NCI-H526 treated with DMSO at 0.1 percent for 48 hours (cell line): ENCODE measurements at regions not wholly inside any gene's neighbourhood (a gene's known extent, or its start where the extent isn't known, plus 50 kb on each side); places are given as distances from the start of the nearest gene placed in this dataset.

Source experiments
- DNase-seq: peaks from one replicate; lab custom pipeline; 2025; lab: John Stamatoyannopoulos, UW

DNA sequence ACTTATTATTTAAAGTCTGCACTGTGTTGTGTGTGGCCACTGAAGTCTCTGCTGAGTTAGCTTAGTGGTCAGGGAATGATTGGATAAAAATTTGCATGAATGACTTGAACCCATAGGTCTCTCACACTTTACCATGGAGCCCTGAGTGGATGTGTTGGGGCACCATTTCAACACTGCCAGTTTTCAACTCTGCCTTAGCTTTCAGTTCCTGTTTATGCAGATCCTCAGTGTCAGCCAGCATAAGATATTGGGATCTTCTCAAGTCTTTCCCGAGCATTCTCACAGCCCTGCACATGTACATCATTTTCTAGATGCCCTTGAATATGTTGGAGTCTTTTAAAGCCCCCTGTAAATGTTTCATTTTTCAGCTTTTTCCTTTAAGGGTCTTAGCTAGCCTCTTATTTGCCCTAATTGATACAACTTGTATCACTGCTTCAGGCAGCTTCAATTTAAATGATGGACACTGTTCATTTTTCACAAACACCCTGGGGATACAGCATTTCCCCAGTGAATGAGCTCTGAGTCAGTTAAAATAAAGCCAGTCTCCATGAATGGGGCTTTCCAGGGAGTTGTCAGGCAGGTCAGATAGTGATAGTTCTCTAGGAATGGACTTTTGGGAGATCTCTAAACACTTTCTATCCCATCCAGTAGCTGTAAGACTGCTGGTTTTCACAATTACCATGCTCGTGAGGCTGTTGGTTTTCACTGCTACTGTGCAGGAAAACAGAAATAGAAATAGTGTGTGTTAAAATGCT, 211.9 kb upstream of the PAPPA start:
- DNase-seq, result no peak

DNA sequence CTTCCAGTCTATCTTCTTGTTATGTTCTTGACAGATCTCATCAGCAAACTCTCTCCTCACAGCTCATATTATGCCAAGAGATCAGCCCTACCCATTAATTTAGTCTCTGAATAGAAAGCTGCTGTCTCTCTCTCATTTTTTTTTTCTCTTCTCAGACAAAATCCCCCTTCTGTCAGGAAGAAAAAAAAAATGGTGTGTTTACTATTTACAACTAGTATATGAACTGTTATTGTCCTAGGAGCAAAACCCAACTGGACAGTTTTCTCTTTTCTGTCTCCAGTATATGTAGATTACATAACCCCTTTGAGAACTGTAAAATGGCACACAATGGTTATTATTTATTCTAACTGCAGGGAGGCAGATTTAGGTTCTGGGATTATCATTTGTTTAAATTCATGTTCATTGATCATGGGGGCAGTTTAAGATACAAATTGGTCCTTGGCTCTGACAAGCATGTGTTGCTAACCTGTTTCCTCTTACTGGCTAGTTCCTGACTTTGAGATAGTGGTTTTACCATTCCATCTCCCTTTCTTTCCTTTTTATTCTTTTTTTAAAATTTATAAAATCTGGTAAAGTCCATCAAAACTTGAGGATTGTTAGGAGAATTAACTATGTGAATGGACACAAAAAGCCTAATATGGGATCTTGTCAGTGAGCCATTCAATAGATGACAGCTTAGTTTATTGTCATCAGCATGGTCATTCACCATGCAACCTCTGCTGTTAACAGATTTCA, 210.0 kb upstream of the PAPPA start:
- DNase-seq, result no peak

DNA sequence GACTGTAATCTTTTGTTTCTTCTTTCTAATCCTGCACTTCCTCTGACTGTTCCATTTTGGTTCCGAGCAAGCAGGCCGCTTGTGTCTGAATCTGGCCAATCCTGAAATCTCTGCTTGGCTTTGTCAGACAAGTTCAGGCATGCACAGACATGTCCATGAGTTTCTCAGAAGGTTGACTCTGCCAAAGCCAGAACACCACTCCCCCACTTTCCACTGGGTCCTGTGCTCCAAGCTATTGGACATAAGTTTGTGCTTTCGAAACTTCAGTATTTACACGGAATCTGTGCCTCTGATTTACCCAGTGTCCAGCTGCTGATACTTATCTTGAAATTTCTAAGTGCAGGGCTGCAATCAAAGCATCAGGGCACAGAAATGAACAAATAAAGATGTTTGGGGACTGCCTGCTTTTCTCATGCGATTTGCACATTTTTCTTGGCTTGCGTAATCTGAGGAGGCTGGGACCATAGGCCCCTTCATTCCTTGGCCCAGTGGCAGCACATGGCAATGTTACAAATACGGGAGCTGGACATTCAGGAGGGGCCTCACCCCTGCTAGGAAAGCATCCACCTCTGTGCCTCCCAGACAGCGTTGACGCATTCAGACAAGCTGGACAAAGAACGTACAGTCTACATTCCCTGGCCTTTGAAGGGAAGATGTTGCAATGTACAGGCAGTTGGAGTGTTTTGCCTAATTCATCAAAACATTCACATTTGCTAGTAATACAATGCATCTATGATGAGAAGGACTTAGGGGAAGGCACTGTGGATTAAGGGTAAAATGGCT, 209.2 kb upstream of the PAPPA start:
- no peak for DNase-seq

DNA sequence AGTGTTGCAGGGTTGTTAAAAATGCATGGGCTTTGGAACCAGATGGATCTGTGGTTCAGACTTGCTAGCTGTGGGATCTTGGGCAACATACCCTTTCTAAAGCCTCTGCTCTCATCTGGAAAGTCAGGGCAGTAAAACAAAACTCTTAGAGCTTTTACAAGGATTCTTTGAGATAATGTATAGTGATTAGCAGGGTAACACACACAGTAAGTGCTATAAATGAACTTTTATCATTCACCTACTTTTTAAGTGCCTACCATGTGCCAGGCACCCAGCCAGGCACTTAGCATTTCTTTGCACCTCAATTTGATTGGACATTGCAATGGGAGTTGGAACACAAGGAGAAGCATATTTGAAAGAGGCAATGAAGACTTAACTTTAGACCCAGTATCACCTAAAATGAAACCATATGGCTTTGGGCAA, 208.6 kb upstream of the PAPPA start:
- no peak for DNase-seq

DNA sequence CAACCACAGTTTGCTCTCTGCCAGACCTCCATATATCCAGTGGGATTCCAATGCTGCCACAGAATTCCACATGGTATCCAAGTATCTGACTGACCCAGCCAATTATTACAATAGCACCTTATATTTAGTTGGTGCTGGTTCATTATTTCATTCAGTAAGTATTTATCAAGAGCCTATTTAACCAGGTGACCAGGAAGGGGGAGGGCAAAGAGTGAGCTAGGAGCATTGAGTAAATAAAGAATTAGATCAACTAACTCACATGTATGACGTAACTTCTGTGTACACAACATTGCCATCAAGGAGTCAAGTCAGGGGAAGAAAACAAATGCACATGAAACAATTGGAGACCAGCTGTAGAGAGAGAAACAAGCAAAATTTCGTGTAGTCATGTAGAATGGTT, 207.1 kb upstream of the PAPPA start:
- no peak for DNase-seq

DNA sequence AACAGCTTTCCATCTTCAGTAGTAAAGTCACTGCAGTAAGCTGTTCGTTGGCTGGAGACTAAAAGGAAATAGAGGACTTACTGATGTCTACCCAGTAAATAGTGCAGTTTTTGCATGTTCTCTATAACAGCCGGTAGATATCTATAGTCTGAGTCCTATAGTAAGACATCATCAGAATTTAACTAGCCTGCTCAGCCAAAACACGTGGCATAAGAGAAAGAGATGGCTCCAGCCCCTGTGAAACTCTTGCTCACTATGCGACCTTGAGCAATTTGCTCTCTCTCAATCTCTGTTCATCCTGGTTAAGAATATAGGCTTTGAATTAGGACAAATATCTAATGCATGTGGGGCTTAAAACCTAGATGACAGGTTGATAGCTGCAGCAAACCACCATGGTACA, 201.6 kb upstream of the PAPPA start:
- DNase-seq, result no peak

DNA sequence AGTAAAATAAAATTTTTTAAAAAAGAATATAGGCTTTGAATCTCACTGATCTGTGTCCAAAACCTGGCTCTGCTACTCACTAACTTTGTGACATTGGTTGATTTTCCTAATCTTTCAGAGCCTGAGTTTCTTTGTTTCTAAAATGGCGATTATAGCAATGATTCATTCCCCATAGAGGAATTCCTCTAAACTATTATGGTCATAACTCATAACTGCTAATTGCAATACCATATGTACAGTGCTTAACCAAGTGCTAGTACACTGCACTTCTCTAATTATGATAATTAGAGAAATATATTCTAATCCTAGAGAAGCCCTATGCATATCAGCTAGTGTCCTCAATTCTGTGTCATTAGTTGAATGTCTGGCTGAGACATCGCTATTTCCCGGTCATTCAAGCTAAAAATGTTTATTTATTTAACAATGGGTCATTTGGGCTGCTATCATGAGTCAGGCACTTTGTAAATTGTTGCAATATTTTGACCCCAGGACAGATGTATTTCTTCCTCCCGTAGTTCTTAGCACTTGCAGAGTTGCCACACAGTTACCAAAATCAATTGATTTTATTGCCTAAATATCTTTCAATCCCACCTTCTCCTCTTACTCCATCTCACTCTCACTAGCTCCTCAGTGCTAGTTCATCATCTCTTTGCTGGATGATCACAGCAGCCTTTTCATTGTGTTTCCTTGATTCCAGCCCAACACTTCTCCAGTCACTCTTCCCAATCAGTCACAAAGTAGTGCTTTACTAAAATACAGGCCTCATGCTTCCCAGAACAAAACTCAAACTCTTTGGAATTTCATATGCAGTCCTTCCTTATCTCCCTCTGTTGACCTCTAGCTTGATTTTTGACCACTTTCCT, 200.9 kb upstream of the PAPPA start:
- no peak for DNase-seq

DNA sequence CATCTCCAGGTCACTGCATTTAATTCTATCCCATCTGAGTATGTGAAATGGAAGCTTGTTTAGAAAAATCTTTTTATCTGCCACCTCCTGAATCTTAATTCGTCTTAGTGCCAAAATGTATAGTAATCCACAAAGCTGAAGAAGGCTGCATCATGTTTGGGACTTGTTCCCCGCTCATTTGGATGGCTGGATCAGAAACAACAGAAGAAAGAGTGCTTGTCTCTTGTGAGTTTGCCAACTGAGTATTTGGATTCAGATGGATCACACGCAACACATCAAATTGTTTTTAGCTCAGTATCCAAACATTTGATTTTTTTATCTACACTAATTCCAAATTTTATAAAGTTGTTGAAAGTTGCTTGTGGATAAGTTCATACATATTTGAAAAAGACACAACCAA, 197.2 kb upstream of the PAPPA start:
- no peak for DNase-seq

DNA sequence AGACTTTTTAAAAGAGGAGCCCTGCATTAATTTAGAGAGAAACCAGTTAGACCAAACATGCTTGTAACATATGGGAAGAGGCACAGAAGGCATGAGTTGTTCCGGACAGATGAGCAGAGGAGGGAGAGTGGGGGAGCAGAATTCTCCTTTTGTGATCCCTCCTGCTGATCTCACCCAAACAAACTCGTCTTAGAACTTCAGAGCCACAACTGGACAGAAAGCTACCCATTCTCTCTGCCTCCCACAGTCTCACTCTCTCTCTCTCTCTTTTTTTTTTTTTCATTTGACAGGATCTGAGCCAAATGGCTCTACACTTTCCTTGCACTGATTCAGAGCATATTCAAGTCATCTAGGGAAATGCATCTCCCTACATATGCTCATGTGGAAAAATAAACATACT, 196.0 kb upstream of the PAPPA start:
- no peak for DNase-seq

DNA sequence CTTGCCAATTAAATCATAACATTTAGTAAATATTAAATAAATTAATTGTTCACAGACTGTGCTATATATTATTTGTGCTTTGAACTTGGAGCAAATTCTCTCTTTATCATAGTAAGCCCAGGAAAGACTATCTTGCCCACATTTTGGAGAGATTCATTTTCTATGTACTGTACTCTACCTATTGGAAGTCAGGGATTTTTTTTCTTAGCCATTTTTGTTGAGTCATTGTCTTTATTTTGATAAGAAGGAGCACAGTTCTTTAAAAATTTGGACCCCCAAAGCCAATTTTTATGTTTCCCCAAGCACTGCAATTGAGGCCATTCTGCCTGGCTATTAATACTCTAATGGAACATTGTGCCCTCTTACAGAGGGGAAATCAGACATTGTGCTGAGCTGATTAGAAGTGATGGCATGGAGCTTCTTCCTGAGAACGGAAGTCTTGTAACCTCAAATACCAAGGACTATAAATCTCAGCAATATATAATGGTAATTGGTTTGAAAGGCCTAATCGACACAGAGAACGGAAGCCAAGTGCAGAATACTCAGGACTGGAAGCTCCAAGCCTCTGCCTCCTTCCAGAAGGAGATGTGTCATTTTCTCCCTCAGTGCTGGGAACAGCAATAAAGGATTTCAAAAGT, 188.8 kb upstream of the PAPPA start:
- DNase-seq, result no peak

DNA sequence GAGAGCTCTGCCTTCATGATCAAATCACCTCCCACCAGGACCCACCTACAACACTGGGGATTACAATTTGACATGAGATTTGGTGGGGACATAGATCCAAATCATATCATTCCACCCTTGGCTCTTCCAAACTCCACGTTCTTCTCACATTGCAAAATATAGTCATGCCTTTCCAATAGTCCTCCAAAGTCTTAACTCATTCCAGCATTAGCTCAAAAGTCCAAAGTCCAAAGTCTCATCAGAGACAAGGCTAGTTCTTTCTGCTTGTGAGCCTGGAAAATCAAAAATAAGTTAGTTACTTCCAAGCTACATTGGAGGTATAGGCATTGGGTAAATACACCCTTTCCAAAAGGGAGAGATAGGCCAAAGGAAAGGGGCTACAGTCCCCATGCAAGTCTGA, 186.9 kb upstream of the PAPPA start:
- DNase-seq, result no peak

DNA sequence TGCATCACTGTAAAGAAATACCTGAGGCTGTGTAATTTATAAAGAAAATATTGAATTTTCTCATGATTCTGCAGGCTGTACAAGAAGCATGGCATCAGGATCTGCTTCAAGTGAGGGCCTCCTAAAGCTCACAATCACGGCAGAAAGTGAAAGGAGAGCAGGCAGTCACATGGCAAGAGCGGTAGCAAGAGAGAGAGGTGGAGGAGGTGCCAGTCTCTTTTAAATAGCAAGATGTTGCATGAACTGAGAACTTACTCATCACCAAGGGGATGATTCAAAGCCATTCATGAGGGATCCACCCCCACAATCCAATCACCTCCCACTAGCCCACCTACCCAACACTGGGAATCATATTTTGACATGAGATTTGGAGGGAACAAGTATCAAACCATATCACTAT, 184.5 kb upstream of the PAPPA start:
- DNase-seq, result no peak

DNA sequence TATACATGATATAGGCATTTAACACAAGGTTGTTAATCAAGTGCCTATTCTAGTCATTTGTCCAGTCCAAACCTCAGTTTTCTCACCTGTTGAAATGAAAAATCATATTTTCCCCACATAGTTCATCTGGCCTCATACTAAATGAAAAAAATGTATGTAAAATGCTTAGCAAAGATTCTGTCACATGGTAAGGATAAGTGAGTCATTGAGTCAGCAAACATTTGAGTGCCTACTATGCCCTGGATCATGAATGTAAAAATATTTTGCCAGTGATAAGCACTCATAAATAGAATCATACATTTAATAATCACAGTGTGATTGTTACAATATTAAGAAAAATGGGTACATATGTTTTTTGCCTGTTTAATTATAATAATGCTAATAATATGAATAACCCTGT, 181.2 kb upstream of the PAPPA start:
- DNase-seq, result no peak

DNA sequence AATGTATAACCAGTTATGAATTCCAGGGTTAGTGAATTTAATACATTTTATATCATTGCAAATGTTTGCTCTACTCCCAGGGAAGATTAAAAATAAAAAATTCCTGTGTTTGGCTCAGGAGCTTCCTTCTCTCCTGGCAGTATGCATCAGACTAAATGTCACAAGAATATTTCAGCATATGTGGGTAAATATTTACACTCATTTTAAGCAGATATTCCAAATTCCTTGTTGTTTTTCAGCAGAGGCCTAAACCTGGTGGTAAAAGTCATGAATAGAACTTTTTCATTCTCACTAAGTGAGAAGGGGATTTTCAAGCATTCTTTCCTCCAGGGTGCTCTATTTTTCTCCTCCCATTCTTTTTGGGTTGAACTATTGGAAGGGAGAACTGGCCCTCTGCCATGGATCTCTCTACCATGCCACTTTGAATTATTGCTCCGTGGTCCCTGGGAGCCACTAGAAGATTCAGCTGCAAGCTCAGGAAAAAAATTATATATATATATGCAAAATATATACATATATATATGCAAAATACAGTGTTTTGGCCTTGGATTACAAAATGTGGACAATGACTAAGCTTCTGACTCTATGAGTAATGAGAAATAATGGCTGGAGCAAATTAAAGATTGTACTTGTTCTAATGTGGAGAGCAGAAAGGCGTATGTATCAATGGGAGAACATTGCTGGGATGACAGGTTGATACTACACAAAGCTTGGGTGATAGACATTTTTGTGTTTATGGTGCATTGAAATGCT, 180.6 kb upstream of the PAPPA start:
- DNase-seq, result peak; percentile 1

DNA sequence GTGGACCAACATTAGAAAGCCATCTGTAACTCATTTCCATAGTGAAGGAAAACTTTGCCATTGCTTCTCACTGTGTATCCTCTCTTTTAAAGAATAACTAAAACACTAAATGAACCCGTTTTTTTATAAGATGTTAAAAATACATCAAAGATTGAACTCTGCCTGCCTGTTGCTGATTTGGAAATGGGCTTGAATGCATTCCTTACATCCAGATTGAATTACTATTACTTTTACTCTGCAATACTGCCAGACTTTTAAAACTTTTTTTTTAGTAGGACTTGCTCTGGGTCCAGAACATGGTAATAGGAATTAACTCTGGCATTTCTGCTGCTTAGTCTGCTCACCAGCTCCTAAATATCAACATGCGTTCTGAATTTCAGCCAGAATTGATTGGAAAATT, 176.8 kb upstream of the PAPPA start:
- no peak for DNase-seq

DNA sequence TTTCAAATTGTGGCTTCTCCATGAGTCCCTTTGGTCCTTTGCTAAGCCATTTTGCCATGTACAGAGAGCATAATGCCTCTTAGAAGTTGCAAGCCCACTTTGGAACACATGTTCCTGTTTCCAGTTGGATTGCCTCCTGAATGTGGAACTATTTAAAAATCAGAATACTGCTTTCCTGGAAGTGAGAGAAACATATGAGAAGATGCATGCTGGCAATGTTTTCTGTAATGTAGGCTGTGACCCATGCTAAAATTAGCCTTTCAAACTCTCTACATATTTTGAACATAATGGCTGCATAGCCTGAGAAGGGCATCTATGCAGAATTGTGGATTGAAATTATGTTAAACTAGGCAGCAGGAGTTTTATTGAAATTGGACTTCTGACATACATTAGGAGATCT, 175.5 kb upstream of the PAPPA start:
- DNase-seq, result no peak

DNA sequence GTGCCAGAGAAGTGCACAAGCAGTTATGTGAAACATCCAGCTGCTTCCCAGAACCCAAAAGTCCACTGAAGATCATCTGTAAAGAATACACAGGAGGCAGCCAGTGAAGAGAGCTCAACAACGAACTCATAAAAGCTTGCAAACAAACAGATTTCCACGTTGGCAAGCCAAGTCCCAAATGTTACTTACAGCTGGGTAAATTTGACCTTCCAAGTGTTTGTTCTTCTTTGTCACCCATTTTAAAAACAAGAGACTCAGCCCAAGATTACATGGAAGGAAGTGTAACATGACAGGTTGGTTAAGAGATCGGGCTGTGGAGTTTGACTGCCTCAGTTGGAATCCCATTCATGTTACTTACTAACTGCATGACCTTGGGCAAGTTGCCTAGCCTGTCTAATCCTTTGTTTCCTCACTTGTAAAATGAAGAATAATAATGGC, 174.9 kb upstream of the PAPPA start:
- no peak for DNase-seq

DNA sequence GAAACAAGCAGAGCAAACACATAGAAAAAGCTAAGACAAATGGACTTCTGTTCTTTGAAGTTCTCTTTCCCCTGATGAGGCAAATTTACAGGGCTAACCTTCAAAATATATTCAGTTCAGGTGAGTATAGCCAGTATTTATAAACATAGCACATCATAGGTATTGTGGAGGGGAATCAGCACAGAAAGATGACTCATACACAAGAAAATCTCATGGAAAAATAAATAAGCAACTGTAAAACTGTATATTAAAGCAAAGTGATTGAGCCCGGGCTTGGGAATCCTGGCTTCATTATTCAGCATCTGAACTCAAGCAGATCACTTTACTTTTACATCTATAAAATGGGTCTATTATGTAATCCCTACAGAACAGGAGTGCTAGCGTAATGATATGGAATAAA, 173.5 kb upstream of the PAPPA start:
- no peak for DNase-seq

DNA sequence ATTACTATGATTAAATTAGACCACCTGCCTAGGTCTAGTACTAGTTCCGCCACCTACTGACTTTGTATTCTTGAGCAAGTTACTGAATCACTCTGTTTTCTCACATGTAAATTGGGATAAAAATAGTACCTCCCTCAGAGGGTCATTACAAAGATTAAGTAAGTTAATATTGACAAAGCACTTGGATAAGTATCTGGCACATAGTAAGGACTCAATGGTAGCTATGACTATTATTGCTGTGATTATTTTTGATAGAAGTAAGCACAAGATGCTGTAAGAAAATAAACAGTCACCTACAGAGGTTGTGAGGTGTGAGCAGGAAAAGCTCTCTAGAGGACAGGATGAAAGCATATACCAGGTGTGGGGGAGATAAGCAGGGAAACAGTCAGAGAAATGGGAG, 173.1 kb upstream of the PAPPA start:
- no peak for DNase-seq

DNA sequence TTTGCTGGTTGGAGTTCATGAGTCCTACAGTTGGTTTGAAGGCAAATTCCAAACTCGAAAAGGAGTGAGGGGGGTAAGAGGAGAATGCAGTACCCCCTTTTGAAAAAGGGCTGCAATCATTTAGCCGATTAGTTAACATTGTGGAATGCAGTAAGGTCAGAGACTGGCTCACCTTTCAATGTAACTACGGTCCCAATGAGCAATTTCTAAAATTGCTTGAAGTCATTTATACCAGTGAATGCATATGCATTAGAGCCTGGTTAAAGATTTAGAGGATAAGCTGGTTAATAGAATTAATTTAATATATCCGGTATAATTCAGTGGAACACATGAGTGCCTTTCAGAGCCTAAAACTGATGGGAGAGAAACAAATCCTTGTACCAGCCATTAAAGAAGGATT, 172.6 kb upstream of the PAPPA start:
- DNase-seq, result no peak

DNA sequence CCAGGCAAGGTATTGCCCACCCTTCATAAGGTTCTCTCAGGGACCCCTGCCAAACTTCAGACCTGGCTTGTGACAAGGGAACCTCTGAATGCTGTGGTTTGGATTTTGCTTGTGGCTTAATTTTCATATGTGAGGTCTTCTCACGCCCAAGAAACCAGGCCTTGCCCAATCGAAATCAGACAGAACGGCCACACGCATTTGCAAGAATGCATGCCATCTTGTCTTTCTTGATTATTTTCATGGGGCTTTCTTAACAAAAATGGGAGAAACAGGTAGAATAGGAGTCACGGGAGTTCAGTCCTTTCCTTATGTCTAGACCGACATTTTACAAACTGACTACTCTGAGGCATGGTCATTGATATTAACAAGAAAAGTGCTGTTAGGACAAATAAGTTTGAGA, 170.2 kb upstream of the PAPPA start:
- DNase-seq, result no peak
